ENCODE measurements at regions not wholly inside any gene's neighbourhood (a gene's known extent, or its start where the extent isn't known, plus 50 kb on each side); places are given as distances from the start of the nearest gene placed in this dataset.

DNA sequence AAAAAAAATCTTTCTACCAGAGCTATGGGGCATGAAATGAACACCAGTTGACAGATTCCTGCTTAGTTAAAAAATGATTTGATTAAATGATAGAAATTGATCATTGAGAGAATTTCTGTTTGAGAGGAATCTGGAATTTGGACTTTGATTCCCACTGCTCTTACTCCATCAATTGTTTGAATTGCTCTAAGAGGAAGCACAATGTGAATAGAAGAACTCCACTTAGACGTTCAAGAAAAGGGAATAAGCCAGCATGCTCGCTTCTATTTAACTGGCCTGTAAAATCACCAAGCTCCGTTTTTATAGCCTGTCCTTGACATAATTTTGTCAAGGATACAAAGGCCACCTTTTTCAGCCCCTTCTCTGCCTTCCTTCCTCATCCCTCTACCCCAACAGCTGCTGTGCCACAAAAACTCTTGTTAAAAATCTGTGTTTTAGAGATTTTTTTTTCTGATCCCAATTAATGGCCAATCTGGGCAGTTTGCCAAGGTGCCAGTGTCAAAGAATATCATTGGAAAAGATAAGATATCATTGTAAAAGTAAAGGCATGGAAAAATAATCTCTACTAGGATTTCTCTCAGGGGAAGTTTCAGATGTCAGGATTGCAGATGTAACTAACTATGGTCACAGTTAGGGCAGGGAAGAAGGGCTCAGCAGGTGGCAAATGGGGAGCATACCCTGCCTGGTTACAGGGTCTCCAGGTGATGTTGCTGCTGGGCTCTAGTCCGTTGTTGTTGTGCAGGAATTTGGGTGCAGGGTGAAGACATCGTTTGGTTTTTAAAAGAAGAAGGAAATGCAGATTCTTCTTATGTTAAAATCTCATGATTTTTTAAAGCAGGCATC lies 301.8 kb upstream of the PDZRN3 start:
- in situ Hi-C loops (cut with MboI) = no loop called here
- Histone ChIP-seq H3K79me2 (ENCODE audit: insufficient read depth) (no peaks in the 10 kb centered on the region), H3K4me3 (no peak overlapping the region), H3K4me2 (ENCODE audit: unreplicated experiment) (no peak overlapping the region), H2AFZ (no peak overlapping the region), H3K9ac (no peak overlapping the region), H3K9me2 (ENCODE audit: insufficient read depth) (no peaks in the 10 kb centered on the region), H3K36me3 (ENCODE audit: low read depth) (no peaks in the 10 kb centered on the region), H3F3A (ENCODE audit: insufficient read depth) (no peaks in the 10 kb centered on the region), H3K27ac (no peak overlapping the region), H4K20me1 (ENCODE audit: insufficient read depth) (no peaks in the 10 kb centered on the region), H3K4me1 (ENCODE audit: insufficient read depth) (no peaks in the 10 kb centered on the region), H3K9me3 (ENCODE audit: low read depth) (no peaks in the 10 kb centered on the region), H3K27me3 (replicated peaks; ENCODE audit: insufficient read depth) (no peaks in the 10 kb centered on the region)
- no peak for DNase-seq
- TF ChIP-seq EZH2phosphoT487 (IDR thresholded peaks at IDR 0.05; ENCODE audit: insufficient read depth, low read depth) = no peak
- TF ChIP-seq EZH2 (IDR thresholded peaks at IDR 0.05; ENCODE audit: insufficient read depth, poor library complexity, severe bottlenecking) = no peak
- 23 to 25% methylated on average over 5 of the region's 5 CpGs for WGBS, 2 experiments (ENCODE audit: low coverage in 1 of 2, low lambda C conversion rate in 2 of 2, missing lambda C conversion rate in 2 of 2)

GRCh38 chr3:73925011-73925410 lies 300.3 kb upstream of the PDZRN3 start:
- H3K79me2 ChIP-seq (ENCODE audit: insufficient read depth) = no peaks in the 10 kb centered on the region
- no peaks in the 10 kb centered on the region for H3K27me3 ChIP-seq (replicated peaks; ENCODE audit: insufficient read depth)
- DNase-seq = peak; percentile 7
- H4K20me1 ChIP-seq (ENCODE audit: insufficient read depth) = no peaks in the 10 kb centered on the region
- no peak overlapping the region for H2AFZ ChIP-seq
- WGBS, 2 experiments (ENCODE audit: low coverage in 1 of 2, low lambda C conversion rate in 2 of 2, missing lambda C conversion rate in 2 of 2) = 41 to 49% methylated on average over 3 of the region's 3 CpGs
- no peak overlapping the region for H3K9ac ChIP-seq
- no peaks in the 10 kb centered on the region for H3K36me3 ChIP-seq (ENCODE audit: low read depth)
- TF ChIP-seq EZH2 (IDR thresholded peaks at IDR 0.05; ENCODE audit: insufficient read depth, poor library complexity, severe bottlenecking) (no peak), EZH2phosphoT487 (IDR thresholded peaks at IDR 0.05; ENCODE audit: insufficient read depth, low read depth) (no peak)
- H3K9me3 ChIP-seq (ENCODE audit: low read depth) = no peaks in the 10 kb centered on the region
- no peak overlapping the region for H3K4me2 ChIP-seq (ENCODE audit: unreplicated experiment)
- H3K27ac ChIP-seq = no peak overlapping the region
- H3K9me2 ChIP-seq (ENCODE audit: insufficient read depth) = no peaks in the 10 kb centered on the region
- no peak overlapping the region for H3K4me3 ChIP-seq
- H3F3A ChIP-seq (ENCODE audit: insufficient read depth) = no peaks in the 10 kb centered on the region
- H3K4me1 ChIP-seq (ENCODE audit: insufficient read depth) = no peaks in the 10 kb centered on the region
- in situ Hi-C loops (cut with MboI) = no loop called here

DNA sequence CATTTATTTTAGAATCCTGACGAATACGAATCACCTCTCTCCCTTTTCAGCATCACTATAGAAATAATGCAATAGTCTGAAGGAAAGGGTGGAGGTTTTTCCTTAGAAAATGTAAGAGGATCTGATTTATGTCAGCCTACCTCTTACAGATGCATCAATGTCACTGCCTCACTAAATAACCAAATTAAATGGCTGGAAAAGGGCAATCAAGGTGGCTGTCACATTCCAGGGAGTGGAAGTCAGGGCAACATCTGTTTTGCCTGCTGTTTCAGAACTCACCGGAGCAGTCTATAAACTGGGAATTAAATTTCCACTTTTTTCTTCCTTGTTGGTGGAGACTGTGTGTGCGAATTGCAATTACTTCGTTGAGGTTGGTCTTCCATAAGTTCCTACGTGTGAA lies 299.3 kb upstream of the PDZRN3 start:
- WGBS, 2 experiments (ENCODE audit: low coverage in 1 of 2, low lambda C conversion rate in 2 of 2, missing lambda C conversion rate in 2 of 2) = 65 to 71% methylated on average over 6 of the region's 6 CpGs
- H3K36me3 ChIP-seq (ENCODE audit: low read depth) = no peaks in the 10 kb centered on the region
- in situ Hi-C loops (cut with MboI) = no loop called here

DNA sequence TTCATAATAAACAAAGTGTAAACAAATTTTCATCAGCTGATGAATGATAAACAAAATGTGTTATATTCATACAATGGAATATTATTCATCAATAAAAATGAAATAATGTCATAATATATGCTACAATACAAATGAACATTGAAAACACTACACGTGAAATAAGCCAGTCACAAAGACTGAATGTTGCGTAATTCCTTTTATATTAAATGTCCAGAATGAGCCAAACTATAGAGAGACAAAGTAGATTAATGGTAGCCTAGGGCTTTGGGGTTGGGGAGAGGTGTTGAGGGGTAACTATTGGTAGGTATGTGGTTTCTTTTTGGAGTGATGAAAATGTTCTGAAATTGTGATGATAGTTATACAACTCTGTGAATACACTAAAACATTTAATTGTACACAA lies 292.9 kb upstream of the PDZRN3 start:
- TF ChIP-seq EZH2phosphoT487 (IDR thresholded peaks at IDR 0.05; ENCODE audit: insufficient read depth, low read depth) (no peak), EZH2 (IDR thresholded peaks at IDR 0.05; ENCODE audit: insufficient read depth, poor library complexity, severe bottlenecking) (no peak)
- Histone ChIP-seq H3K27me3 (replicated peaks; ENCODE audit: insufficient read depth) (no peaks in the 10 kb centered on the region; the same call in 1 of the 2 replicates), H3K9me2 (ENCODE audit: insufficient read depth) (no peaks in the 10 kb centered on the region), H3F3A (ENCODE audit: insufficient read depth) (no peaks in the 10 kb centered on the region), H3K4me3 (no peak overlapping the region), H2AFZ (no peak overlapping the region), H3K4me2 (ENCODE audit: unreplicated experiment) (no peak overlapping the region), H3K4me1 (ENCODE audit: insufficient read depth) (no peaks in the 10 kb centered on the region), H3K9me3 (ENCODE audit: low read depth) (no peaks in the 10 kb centered on the region), H3K79me2 (ENCODE audit: insufficient read depth) (no peaks in the 10 kb centered on the region), H3K36me3 (ENCODE audit: low read depth) (no peaks in the 10 kb centered on the region), H4K20me1 (ENCODE audit: insufficient read depth) (no peaks in the 10 kb centered on the region), H3K27ac (no peak overlapping the region), H3K9ac (no peak overlapping the region)
- in situ Hi-C loops (cut with MboI) = no loop called here
- no peak for DNase-seq
- 61 to 72% methylated on average over 2 of the region's 2 CpGs for WGBS, 2 experiments (ENCODE audit: low coverage in 1 of 2, low lambda C conversion rate in 2 of 2, missing lambda C conversion rate in 2 of 2)

More for the DNA sequence above, 299.3 kb upstream of the PDZRN3 start:
- Histone ChIP-seq H3F3A (ENCODE audit: insufficient read depth) (no peaks in the 10 kb centered on the region), H3K4me3 (no peak overlapping the region), H3K4me2 (ENCODE audit: unreplicated experiment) (no peak overlapping the region), H3K79me2 (ENCODE audit: insufficient read depth) (no peaks in the 10 kb centered on the region), H3K4me1 (ENCODE audit: insufficient read depth) (no peaks in the 10 kb centered on the region), H3K9me3 (ENCODE audit: low read depth) (no peaks in the 10 kb centered on the region), H3K27me3 (replicated peaks; ENCODE audit: insufficient read depth) (no peaks in the 10 kb centered on the region), H3K9me2 (ENCODE audit: insufficient read depth) (no peaks in the 10 kb centered on the region), H4K20me1 (ENCODE audit: insufficient read depth) (no peaks in the 10 kb centered on the region), H3K27ac (no peak overlapping the region), H2AFZ (no peak overlapping the region), H3K9ac (no peak overlapping the region)
- DNase-seq = no peak
- TF ChIP-seq EZH2phosphoT487 (IDR thresholded peaks at IDR 0.05; ENCODE audit: insufficient read depth, low read depth) (no peak), EZH2 (IDR thresholded peaks at IDR 0.05; ENCODE audit: insufficient read depth, poor library complexity, severe bottlenecking) (no peak)

Data from GM23248 (cell line).